Astrocyte of the spinal cord (primary cell): ENCODE measurements at regions not wholly inside any gene's neighbourhood (a gene's known extent, or its start where the extent isn't known, plus 50 kb on each side); places are given as distances from the start of the nearest gene placed in this dataset.

Experiments used
- DNase-seq: peaks from one replicate; pipeline ENCODE4 v3.0.0; 2011; ENCODE audit warnings: low read depth, low spot score
- H3K4me3 ChIP-seq: 2 replicates; pipeline ENCODE4 v1.5.1; 2011; ENCODE audit warnings: low read depth, mild to moderate bottlenecking, low read length, moderate library complexity
- CTCF ChIP-seq: IDR thresholded peaks from 2 replicates; pipeline ENCODE4 v1.5.1; 2012; ENCODE audit warnings: low read depth, mild to moderate bottlenecking, low read length, inconsistent platforms
- in situ Hi-C: cut with HindIII; loops from 2 replicates; pipeline ENCODE4 v1.10.0; 2017; ENCODE audit warnings: low sequenced_read_pairs

GRCh38 chr18:39380186-39380725 lies 1814.7 kb upstream of the CELF4 start:
- no peak for DNase-seq
- in situ Hi-C loops, result no loop called here
- no peak for TF ChIP-seq CTCF
- no peak overlapping the region for H3K4me3 ChIP-seq

DNA sequence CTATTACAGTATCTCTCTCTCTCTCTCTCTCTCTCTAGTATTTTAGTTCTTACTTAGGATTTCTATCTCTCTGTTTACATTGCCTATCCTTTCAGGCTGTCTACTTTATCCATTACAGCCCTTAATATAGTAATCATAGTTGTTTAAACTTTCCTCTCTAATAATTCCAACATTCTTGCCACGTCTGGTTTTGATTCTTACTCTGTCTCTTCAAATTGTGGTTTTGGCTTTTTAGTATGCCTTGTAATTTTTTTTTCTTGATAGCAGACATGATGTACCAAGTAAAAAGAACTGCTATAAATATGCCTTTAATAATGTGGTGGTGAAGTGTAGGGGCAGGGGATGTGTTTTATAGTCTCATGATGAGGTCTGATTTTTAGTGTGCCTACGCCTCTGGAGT lies 1809.5 kb upstream of the CELF4 start:
- in situ Hi-C loops, result no loop called here
- no peak for TF ChIP-seq CTCF
- no peak overlapping the region for H3K4me3 ChIP-seq
- no peak for DNase-seq

DNA sequence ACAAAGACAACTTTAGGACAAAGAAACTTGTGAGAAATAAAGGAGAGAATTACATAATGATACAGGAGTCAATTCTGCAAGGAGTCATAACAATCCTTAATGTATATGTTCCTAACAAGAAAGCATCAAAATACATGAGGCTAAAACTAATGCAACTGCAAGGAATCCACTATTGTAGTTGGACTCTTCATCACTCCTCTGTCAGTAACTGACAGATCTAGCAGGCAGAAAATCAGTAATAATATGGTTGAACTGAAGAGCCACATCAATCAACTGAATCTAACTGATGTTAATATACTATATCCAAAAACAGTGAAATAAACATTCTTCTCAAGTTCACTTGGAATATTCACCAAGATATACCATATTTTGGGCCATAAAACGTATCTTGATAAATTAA lies 1806.4 kb upstream of the CELF4 start:
- no peak for DNase-seq
- in situ Hi-C loops, result no loop called here
- TF ChIP-seq CTCF, result no peak
- H3K4me3 ChIP-seq, result no peak overlapping the region

DNA sequence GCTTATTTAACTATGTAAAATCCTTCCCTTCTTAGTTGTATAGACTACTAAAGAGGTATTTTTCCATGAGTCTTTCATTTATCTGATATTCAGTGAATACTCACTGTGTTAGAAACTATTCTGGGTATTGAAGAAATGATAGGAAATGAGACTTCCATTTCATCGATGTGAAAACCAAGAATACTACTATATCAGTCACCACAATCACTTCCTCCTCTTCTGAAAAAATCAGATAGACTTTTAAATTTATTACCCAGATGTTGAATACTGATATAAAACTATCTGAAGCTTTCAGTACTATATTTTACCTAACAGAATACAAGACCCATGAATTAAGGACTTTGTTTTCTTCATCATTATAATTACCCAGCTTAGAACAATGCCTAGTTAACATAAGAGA lies 1801.1 kb upstream of the CELF4 start:
- no peak for TF ChIP-seq CTCF
- no peak for DNase-seq
- in situ Hi-C loops, result no loop called here
- H3K4me3 ChIP-seq, result no peak overlapping the region

- no peak for TF ChIP-seq CTCF
- H3K4me3 ChIP-seq, result no peak overlapping the region
- DNase-seq, result no peak
- in situ Hi-C loops, result no loop called here
These were observed 1800.4 kb upstream of the CELF4 start for GRCh38 chr18:39365836-39366485.

DNA sequence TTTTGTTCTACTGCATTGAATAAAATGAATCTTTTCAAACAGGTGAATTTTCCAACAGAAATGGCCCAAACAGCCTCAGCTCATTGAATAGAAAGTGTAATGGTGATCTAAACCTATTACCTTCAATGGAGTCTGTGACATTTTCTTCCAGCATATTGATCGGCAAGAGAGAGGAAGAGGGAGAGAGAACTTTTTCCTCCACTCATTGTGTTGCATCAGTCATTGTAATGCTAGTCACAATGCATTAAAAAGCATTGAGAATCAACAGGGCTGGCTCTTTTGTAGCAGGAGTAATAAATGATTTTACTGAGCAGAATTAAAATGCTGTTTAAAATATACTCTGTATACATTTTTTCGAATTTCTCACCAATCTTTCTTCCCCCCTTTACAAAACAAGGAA lies 1794.5 kb upstream of the CELF4 start:
- no peak overlapping the region for H3K4me3 ChIP-seq
- TF ChIP-seq CTCF, result no peak
- in situ Hi-C loops, result no loop called here
- no peak for DNase-seq
